GM12874 (cell line): ENCODE measurements at regions not wholly inside any gene's neighbourhood (a gene's known extent, or its start where the extent isn't known, plus 50 kb on each side); places are given as distances from the start of the nearest gene placed in this dataset.

Experiments used
- TF ChIP-seq, protein P1 (sequence below): IDR thresholded peaks from 2 replicates; pipeline ENCODE4 v1.5.1; 2011; ENCODE audit warnings: low read depth, mild to moderate bottlenecking, control low read depth, low read length, moderate library complexity; ENCODE audit not compliant: insufficient read depth

DNA sequence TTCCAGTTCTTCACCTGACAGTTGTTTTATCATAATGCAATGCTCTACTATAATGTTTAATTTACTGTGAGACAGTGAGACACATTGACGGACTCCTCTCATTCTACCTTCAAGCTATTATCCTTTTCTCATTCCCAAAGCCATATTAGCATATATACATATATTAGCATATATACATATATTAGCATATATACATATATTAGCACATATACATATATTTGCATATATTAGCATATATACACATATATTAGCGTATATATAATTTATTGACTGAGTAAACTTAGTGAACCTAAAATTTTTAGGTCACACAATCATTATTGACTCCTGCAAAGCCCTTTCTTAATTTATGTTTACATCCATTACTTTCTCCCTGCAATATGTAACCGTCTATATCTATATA is 555.0 kb upstream of the ADGRB3 start:
- TF ChIP-seq, protein P1, sequence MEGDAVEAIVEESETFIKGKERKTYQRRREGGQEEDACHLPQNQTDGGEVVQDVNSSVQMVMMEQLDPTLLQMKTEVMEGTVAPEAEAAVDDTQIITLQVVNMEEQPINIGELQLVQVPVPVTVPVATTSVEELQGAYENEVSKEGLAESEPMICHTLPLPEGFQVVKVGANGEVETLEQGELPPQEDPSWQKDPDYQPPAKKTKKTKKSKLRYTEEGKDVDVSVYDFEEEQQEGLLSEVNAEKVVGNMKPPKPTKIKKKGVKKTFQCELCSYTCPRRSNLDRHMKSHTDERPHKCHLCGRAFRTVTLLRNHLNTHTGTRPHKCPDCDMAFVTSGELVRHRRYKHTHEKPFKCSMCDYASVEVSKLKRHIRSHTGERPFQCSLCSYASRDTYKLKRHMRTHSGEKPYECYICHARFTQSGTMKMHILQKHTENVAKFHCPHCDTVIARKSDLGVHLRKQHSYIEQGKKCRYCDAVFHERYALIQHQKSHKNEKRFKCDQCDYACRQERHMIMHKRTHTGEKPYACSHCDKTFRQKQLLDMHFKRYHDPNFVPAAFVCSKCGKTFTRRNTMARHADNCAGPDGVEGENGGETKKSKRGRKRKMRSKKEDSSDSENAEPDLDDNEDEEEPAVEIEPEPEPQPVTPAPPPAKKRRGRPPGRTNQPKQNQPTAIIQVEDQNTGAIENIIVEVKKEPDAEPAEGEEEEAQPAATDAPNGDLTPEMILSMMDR, result no peak

DNA sequence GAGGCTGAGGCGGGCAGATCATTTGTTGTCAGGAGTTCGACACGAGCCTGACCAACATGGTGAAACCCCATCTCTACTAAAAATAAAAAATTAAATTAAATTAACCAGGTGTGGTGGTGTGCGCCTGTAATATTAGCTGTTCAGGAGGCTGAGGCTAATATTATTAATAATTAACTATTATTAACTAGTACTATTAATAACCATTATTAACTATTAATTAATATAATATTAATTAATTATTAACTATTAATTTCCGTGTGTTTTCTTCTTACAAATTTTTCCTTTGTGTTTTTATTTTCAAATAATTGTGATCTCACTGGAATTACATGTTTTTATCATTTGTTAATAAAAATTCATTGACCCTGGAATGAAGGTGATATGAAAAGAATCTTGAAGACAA is 557.4 kb upstream of the ADGRB3 start:
- TF ChIP-seq, protein P1, result no peak

DNA sequence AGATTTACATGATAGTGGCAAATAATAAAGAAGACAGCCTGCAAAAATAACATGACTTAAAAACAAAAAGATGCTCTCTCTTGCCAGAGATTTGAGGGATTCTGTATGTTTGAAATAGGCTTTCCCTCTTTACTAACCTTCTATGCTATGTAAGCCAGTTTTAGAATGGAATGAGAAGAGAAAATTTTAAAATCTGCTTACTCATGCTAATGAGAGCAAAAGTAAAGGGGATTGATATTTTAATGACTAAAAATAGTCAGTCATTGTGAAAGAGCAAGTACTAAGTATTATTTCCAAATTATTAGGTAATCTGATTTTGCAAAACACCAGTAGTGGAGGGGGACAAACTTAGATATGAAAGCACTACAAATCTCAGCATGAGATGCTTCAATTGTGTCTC is 563.3 kb upstream of the ADGRB3 start:
- TF ChIP-seq, protein P1, result no peak

DNA sequence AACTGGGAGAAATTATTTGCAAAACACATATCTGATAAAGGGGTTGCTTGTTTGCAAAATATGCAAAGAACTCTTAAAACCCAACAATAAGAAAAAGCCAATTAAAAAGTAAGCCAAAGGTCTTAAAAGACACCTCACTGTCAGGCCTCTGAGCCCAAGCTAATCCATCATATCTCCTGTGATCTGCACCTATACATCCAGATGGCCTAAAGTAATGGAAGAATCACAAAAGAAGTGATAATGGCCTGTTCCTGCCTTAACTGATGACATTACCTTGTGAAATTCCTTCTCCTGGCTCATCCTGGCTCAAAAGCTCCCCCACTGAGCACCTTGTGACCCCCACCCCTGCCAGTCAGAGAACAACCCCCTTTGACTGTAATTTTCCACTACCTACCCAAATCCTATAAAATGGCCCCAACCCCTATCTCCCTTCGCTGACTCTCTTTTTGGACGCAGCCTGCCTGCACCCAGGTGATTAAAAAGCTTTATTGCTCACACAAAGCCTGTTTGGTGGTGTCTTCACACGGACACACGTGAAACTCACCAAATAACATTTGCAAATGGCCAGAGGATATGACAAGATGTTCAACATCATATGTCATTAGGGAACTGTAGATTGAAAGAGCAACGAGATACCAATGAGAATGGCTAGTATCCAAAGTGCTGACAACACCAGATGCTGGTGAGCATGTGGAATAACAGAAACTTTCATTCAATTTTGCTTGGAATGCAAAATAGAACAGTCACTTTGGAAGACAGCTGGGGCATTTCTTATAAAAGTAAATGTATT is 565.0 kb upstream of the ADGRB3 start:
- TF ChIP-seq, protein P1, result no peak

DNA sequence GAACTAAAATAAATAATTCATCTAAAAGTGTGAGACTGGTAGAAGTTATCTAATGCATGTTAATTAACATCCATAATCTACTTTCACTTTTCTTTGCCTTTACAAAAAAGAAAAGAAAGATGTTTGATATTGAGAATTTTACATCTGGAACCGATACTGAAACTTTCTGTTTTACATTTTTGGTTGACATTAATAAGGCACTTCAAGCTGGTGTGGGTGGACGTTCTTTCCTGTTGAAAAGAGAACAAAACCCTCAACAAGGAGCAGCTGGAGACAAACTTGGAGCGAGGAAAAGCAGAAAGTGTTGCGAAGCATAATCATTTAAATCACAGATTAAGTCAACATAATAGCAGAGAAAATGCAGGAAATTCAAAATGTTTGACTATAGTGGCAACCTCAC is 575.2 kb upstream of the ADGRB3 start:
- TF ChIP-seq, protein P1, result no peak

DNA sequence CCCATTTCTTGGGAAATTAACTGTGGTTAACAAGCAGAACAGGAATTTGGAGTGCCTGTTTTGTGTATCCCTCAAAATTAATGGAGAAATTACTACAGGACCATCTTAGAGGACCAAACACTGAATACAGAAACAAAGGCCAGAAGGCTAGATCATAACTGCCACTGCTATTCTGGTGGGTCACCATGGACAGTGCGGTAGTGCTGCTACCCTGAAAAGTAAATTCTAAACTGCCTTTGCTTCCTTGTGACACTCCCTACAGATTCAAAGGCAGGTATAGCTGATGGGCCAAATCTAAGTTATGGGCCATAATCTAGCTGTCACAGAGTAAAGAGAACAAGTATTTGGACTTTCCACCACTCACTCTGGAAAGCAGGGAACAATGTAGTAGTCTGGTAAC is 575.8 kb upstream of the ADGRB3 start:
- TF ChIP-seq, protein P1, result no peak

DNA sequence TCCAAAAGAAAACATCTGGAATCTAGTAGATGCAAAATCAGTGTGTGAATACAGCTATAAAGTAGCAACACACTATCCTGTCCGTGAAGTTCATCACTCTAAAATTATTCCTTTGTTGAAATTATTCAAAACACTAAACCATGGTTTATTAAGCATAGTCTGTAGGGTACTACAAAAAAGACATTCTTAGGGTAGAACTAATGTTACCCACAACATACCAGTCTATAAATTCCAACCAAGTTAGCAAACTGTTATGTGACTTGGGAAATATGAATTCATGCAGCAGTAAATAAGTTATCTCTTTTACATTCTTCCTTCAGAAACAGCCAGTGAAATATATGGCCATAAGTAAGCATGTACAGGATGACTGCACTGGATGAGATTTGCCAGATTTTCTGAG is 580.3 kb upstream of the ADGRB3 start:
- TF ChIP-seq, protein P1, result no peak
